B cell (primary cell): ENCODE measurements at regions not wholly inside any gene's neighbourhood (a gene's known extent, or its start where the extent isn't known, plus 50 kb on each side); places are given as distances from the start of the nearest gene placed in this dataset.

Source experiments
- ATAC-seq: fragments of 200-7000 bp; cut with Tn5 transposase; one replicate; pipeline ENCODE4 v1.10.0; 2021; ENCODE audit warnings: low read depth, mild to moderate bottlenecking, moderate number of reproducible peaks, moderate library complexity
- CTCF ChIA-PET: fragments of 350-600 bp; sonication (Branson Sonifier 250); formaldehyde crosslinking; loops from one replicate; lab custom pipeline; 2021; ENCODE audit warnings: antibody characterized with exemption, inconsistent platforms; lab: Charles Lee
- POLR2A ChIA-PET: fragments of 350-600 bp; sonication (Branson Sonifier 250); formaldehyde crosslinking; loops from one replicate; lab custom pipeline; 2021; ENCODE audit warnings: antibody characterized with exemption; lab: Charles Lee
- DNase-seq: peaks from one replicate; pipeline ENCODE4 v3.0.0; 2013
- H2AFZ ChIP-seq: 2 replicates; pipeline ENCODE4 v1.6.1; 2012; ENCODE audit warnings: mild to moderate bottlenecking, low read depth, low read length; ENCODE audit not compliant: insufficient read depth, poor library complexity, severe bottlenecking
- H3K27ac ChIP-seq, 2 donors: 1 replicate in 1 of 2; 2 replicates in 1 of 2; pipeline ENCODE4 v1.5.1; 2012 to 2013; ENCODE audit warnings: low read length in 2 of 2, mild to moderate bottlenecking in 2 of 2, moderate library complexity in 1 of 2
- H3K27me3 ChIP-seq, 4 experiments: fragments of 200-600 bp in 1 of 4; sonication (generic) in 1 of 4; replicated peaks in 1 of 4; 1 replicate in 2 of 4; 2 replicates in 2 of 4; pipeline versions ENCODE4 v1.6.1 to v1.7.0; 2013 to 2016; ENCODE audit warnings: low read length in 3 of 4, mild to moderate bottlenecking in 2 of 4, mixed read lengths in 1 of 4, moderate library complexity in 1 of 4; ENCODE audit not compliant: insufficient read depth in 4 of 4, control insufficient read depth in 3 of 4; ENCODE audit errors: control extremely low read depth in 1 of 4
- H3K36me3 ChIP-seq, 2 experiments: replicated peaks in 1 of 2; 1 replicate in 1 of 2; 2 replicates in 1 of 2; pipeline versions ENCODE4 v1.6.1 to v1.7.1; 2013; ENCODE audit warnings: low read length in 1 of 2; ENCODE audit not compliant: insufficient read depth in 2 of 2, control insufficient read depth in 1 of 2; ENCODE audit errors: control extremely low read depth in 1 of 2, extremely low read depth in 1 of 2
- H3K4me1 ChIP-seq, 2 donors: fragments of 200-600 bp in 1 of 2; sonication (generic) in 1 of 2; 1 replicate in 1 of 2; 2 replicates in 1 of 2; pipeline versions ENCODE4 v1.5.1 to v1.6.1; 2013 to 2017; ENCODE audit warnings: low read length in 2 of 2; ENCODE audit not compliant: control insufficient read depth in 2 of 2, insufficient read depth in 2 of 2
- H3K4me2 ChIP-seq: replicated peaks from 2 replicates; pipeline ENCODE3; 2012; ENCODE audit warnings: mild to moderate bottlenecking, low read depth, low read length; ENCODE audit not compliant: poor library complexity, severe bottlenecking
- H3K4me3 ChIP-seq, 5 experiments: fragments of 200-600 bp in 1 of 5; sonication (generic) in 1 of 5; 1 replicate in 3 of 5; 2 replicates in 2 of 5; pipeline versions ENCODE4 v1.5.1 to v1.7.0; 2011 to 2016; ENCODE audit warnings: low read length in 4 of 5, mild to moderate bottlenecking in 4 of 5, low read depth in 2 of 5, control low read depth in 1 of 5, moderate library complexity in 1 of 5; ENCODE audit not compliant: insufficient read depth in 1 of 5; ENCODE audit errors: control extremely low read depth in 1 of 5, extremely low read depth in 1 of 5
- H3K79me2 ChIP-seq: fragments of 200-600 bp; sonication (generic); one replicate; pipeline ENCODE4 v1.6.0; 2016; ENCODE audit warnings: low read length; ENCODE audit not compliant: control insufficient read depth, insufficient read depth
- H3K9ac ChIP-seq: fragments of 200-600 bp; sonication (generic); 2 replicates; pipeline ENCODE4 v1.6.1; 2017; ENCODE audit warnings: mild to moderate bottlenecking, low read length, moderate library complexity
- H3K9me3 ChIP-seq, 3 donors: one replicate each; pipeline versions ENCODE4 v1.6.1 to v1.7.1; 2013; ENCODE audit warnings: low read length in 2 of 3; ENCODE audit not compliant: control insufficient read depth in 2 of 3, insufficient read depth in 1 of 3; ENCODE audit errors: control extremely low read depth in 1 of 3
- H4K20me1 ChIP-seq: 2 replicates; pipeline ENCODE4 v1.6.0; 2012; ENCODE audit warnings: mild to moderate bottlenecking, low read length; ENCODE audit not compliant: insufficient read depth, control insufficient read depth, poor library complexity, severe bottlenecking
- H3K27ac Mint-ChIP-seq: one replicate; pipeline ENCODE4 v1.8.0; 2021; ENCODE audit warnings: mixed read lengths
- H3K27me3 Mint-ChIP-seq: one replicate; pipeline ENCODE4 v1.8.0; 2021; ENCODE audit warnings: mixed read lengths
- H3K4me1 Mint-ChIP-seq: one replicate; pipeline ENCODE4 v1.8.0; 2021; ENCODE audit warnings: mixed read lengths
- H3K4me3 Mint-ChIP-seq: one replicate; pipeline ENCODE4 v1.8.0; 2021; ENCODE audit warnings: mixed read lengths
- H3K9me3 Mint-ChIP-seq: one replicate; pipeline ENCODE4 v1.8.0; 2022; ENCODE audit warnings: mixed read lengths; ENCODE audit not compliant: insufficient read depth
- EZH2 ChIP-seq: IDR thresholded peaks from 2 replicates; pipeline ENCODE4 v1.6.1; 2012; ENCODE audit warnings: borderline replicate concordance, low read depth, mild to moderate bottlenecking, moderate library complexity, low read length; ENCODE audit not compliant: insufficient read depth, poor library complexity, severe bottlenecking
- WGBS: methylation state at CpG from one replicate; pipeline ENCODE4 v1.1.5; 2013; ENCODE audit warnings: missing lambda C conversion rate; ENCODE audit not compliant: insufficient coverage; 5-methylcytosine and 5-hydroxymethylcytosine counted together
- intact Hi-C: fragments of 100-400 bp; cut with micrococcal nuclease; formaldehyde crosslinking; loops from one replicate; pipeline ENCODE4 v1.10.0; 2022
- TF ChIP-seq, protein P1 (sequence below): fragments of 200-600 bp; IDR thresholded peaks from one replicate; pipeline ENCODE4 v1.8.0; 2022; ENCODE audit warnings: antibody characterized with exemption, mild to moderate bottlenecking

DNA sequence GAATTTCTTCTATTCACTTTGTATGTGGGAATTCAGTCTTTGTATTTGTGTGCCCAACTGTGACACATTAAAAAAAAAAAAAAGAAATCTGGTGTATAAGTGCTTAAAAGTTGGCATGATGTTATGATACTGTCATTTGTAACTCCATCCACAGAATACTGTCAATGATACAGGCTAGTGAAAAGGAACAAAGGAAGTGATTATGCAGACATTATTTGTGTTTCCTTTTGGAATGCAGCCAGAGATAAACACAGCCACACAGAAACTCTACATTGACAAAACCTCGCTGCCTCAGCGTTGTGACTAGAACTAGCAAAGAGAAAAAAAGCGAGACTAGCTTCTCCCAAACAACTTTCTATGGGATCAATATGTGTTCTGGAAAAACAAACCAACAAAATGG is 519.2 kb upstream of the AGTR1 start:
- ChIA-PET POLR2A (no interaction called here), CTCF (no interaction called here)
- H4K20me1 ChIP-seq: no peaks in the 10 kb centered on the region
- no peak overlapping the region for H2AFZ ChIP-seq
- no peak for TF ChIP-seq EZH2
- TF ChIP-seq, protein P1, sequence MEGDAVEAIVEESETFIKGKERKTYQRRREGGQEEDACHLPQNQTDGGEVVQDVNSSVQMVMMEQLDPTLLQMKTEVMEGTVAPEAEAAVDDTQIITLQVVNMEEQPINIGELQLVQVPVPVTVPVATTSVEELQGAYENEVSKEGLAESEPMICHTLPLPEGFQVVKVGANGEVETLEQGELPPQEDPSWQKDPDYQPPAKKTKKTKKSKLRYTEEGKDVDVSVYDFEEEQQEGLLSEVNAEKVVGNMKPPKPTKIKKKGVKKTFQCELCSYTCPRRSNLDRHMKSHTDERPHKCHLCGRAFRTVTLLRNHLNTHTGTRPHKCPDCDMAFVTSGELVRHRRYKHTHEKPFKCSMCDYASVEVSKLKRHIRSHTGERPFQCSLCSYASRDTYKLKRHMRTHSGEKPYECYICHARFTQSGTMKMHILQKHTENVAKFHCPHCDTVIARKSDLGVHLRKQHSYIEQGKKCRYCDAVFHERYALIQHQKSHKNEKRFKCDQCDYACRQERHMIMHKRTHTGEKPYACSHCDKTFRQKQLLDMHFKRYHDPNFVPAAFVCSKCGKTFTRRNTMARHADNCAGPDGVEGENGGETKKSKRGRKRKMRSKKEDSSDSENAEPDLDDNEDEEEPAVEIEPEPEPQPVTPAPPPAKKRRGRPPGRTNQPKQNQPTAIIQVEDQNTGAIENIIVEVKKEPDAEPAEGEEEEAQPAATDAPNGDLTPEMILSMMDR: no peak
- H3K27ac ChIP-seq: no peak overlapping the region
- no peak overlapping the region for H3K4me3 Mint-ChIP-seq
- no peak for ATAC-seq
- H3K27ac Mint-ChIP-seq: no peak overlapping the region
- no peak overlapping the region for H3K9ac ChIP-seq
- DNase-seq: no peak
- H3K4me2 ChIP-seq: no peak overlapping the region
- intact Hi-C loops: no loop called here
- H3K4me3 ChIP-seq: no peak overlapping the region
- H3K9me3 Mint-ChIP-seq: peaks cover 3% of the 10 kb centered on the region
- H3K79me2 ChIP-seq: no peaks in the 10 kb centered on the region
- no CpG with 5 or more reads among the region's 3 CpGs for WGBS
- no peaks in the 10 kb centered on the region for H3K27me3 ChIP-seq
- H3K27me3 Mint-ChIP-seq: no peaks in the 10 kb centered on the region
- no peaks in the 10 kb centered on the region for H3K36me3 ChIP-seq
- no peaks in the 10 kb centered on the region for H3K4me1 Mint-ChIP-seq
- no peaks in the 10 kb centered on the region for H3K4me1 ChIP-seq
- H3K9me3 ChIP-seq: peaks cover 0 to 3% (median 0%) of the 10 kb centered on the region in 3 donors

DNA sequence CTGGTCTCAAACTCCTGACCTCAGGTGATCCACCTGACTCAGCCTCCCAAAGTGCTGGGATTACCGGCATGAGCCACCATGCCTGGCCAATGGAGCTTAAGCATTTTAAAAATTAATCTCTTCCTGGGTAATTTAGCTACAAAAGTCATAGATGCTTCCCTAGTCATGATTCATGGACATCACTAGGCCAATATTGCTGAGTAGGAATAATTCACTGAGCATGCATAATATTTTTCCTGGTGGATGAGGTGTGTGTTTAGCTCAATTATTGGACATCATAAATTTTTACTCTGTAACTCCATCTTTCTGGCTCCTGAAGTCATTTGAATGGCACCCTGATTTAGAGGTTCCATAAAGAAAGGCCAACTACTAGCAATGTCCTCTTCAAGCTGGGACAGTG is 512.9 kb upstream of the AGTR1 start:
- no peak overlapping the region for H3K4me2 ChIP-seq
- no peak for TF ChIP-seq EZH2
- TF ChIP-seq, protein P1: no peak
- ATAC-seq (no peak), DNase-seq (no peak)
- no peaks in the 10 kb centered on the region for H3K36me3 ChIP-seq
- no peaks in the 10 kb centered on the region for H3K4me1 ChIP-seq
- WGBS: no CpG with 5 or more reads among the region's 1 CpG
- no peak overlapping the region for H3K27ac Mint-ChIP-seq
- no peaks in the 10 kb centered on the region for H3K4me1 Mint-ChIP-seq
- H3K27me3 Mint-ChIP-seq: no peaks in the 10 kb centered on the region
- no peaks in the 10 kb centered on the region for H4K20me1 ChIP-seq
- POLR2A ChIA-PET: no interaction called here
- H3K9me3 Mint-ChIP-seq: peaks cover 3% of the 10 kb centered on the region
- H2AFZ ChIP-seq: no peak overlapping the region
- no peaks in the 10 kb centered on the region for H3K27me3 ChIP-seq
- peaks cover 0 to 3% (median 0%) of the 10 kb centered on the region in 3 donors for H3K9me3 ChIP-seq
- H3K79me2 ChIP-seq: no peaks in the 10 kb centered on the region
- no peak overlapping the region for H3K27ac ChIP-seq
- no peak overlapping the region for H3K4me3 Mint-ChIP-seq
- H3K4me3 ChIP-seq: no peak overlapping the region
- intact Hi-C loops: no loop called here
- H3K9ac ChIP-seq: no peak overlapping the region
- CTCF ChIA-PET: no interaction called here
